Retinal pigment epithelial cell (primary cell): ENCODE measurements at regions not wholly inside any gene's neighbourhood (a gene's known extent, or its start where the extent isn't known, plus 50 kb on each side); places are given as distances from the start of the nearest gene placed in this dataset.

Source experiments
- DNase-seq: peaks from one replicate; pipeline ENCODE4 v3.0.0-alpha.2; 2010; ENCODE audit warnings: low read depth
- H3K4me3 ChIP-seq: 2 replicates; pipeline ENCODE4 v1.5.1; 2011; ENCODE audit warnings: mild to moderate bottlenecking, low read length, control low read depth, moderate library complexity
- CTCF ChIP-seq: conservative IDR thresholded peaks from 2 replicates; pipeline ENCODE4 v1.5.1; 2011; ENCODE audit warnings: low read depth, low read length, control low read depth, inconsistent platforms

GRCh38 chr3:106078635-106079034 is 209.8 kb upstream of the CBLB start:
- H3K4me3 ChIP-seq: no peak overlapping the region
- no peak for TF ChIP-seq CTCF
- no peak for DNase-seq

GRCh38 chr3:106082616-106083015 is 213.8 kb upstream of the CBLB start:
- TF ChIP-seq CTCF: no peak
- H3K4me3 ChIP-seq: no peak overlapping the region
- DNase-seq: no peak

DNA sequence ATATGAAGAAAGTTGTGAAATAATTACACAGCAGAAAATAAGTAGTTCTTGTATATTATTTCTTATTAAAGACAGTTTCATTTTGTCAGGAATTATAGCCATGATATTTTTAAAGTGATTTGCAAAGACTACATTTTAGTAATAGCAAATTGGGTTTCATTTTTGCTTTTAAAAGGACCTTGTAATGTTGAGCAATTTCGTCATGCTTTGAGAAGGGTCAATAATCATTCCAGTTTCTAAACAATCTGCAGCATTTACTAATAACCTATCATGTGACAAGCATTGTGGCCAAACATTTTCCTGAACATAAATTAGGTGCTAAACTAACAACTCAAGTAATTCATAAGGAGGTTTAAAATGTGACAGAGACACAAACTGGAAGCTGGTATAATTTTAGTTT is 214.4 kb upstream of the CBLB start:
- H3K4me3 ChIP-seq: no peak overlapping the region
- no peak for DNase-seq
- no peak for TF ChIP-seq CTCF

GRCh38 chr3:106083854-106084253 is 215.0 kb upstream of the CBLB start:
- no peak for TF ChIP-seq CTCF
- no peak for DNase-seq
- no peak overlapping the region for H3K4me3 ChIP-seq

DNA sequence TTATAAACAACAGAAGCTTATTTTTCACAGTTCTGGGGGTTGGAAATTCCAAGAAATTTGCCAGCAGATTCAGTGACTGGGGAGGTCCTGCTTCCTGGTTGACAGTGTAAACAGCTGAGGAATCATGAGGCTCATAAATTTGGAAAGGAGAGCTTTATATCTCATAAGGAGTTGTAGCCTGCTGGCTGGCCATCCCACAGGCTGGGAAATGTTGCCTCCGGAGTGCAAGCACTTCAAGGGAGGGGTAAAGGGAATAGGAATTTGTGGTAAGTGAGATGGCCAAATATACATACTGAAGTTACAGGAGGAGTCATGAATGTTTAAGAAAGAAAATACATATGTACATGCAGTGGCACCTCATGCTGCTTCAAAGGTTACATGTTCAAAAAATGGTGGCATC is 217.2 kb upstream of the CBLB start:
- DNase-seq: no peak
- no peak for TF ChIP-seq CTCF
- no peak overlapping the region for H3K4me3 ChIP-seq

- no peak for DNase-seq
- TF ChIP-seq CTCF: no peak
- no peak overlapping the region for H3K4me3 ChIP-seq
These were observed 217.8 kb upstream of the CBLB start for GRCh38 chr3:106086636-106087035.

DNA sequence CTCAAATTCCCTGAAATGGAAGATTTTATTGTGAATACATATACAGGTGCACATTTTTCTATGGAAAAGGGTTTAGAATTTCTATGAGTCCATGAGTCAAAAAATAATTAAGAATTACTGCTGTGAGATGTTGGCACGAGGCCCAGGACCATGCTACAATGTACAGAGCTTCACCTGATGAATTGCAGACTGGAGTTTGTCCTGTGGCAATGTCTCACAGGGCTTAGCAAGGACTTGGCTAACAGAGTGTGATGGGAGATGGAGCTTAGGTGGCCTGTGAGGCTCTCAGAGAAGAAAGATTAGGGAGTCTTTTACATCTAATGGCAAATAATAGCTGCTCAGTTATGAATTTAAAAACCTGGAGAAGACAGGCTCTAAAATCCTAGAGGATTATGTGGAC is 219.5 kb upstream of the CBLB start:
- DNase-seq: peak; percentile 67
- no peak for TF ChIP-seq CTCF

More for the DNA sequence above, 219.5 kb upstream of the CBLB start:
- no peak overlapping the region for H3K4me3 ChIP-seq
